OCI-M1 (cell line): ENCODE measurements at regions not wholly inside any gene's neighbourhood (a gene's known extent, or its start where the extent isn't known, plus 50 kb on each side); places are given as distances from the start of the nearest gene placed in this dataset.

Experiments
- DNase-seq: peaks from one replicate; lab custom pipeline; 2025; lab: John Stamatoyannopoulos, UW

DNA sequence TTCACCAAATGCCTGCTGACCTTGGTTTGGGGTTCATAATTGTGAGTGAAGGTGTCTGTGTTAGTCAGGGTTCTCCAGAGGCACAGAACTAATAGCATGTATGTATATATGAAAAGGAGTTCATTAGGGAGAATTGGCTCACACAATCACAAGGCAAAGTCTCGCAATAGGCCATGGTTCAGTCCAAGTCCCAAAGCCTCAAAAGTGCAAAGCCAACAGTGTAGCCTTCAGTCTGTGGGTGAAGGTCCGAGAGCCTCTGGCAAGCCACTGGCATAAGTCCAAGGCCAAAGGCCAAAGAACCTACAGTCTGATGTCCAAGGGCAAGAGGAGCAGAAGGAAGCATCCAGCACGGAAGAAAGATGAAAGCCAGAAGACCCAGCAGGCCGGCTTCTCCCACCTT is 257.6 kb upstream of the SHH start:
- DNase-seq: no peak

DNA sequence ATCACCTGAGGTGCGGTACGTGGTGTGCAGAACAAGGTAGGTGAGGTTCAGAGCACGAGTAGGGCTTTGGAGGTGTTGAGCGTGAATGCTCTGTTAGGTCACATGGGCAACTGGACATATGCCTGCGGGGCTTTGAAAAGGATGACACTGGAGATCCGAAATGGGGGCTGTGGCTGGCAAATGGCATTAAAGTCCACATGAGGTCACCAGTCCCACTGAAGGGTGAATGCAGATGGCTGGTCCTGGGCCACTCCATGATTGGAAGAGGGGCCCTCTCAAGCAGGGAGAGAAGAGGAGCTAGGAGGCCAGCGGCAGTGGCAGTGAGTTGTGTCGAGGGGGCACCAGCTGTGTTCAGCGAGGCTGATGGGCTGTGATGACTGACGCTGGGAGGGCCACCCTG is 254.9 kb upstream of the SHH start:
- DNase-seq: no peak

DNA sequence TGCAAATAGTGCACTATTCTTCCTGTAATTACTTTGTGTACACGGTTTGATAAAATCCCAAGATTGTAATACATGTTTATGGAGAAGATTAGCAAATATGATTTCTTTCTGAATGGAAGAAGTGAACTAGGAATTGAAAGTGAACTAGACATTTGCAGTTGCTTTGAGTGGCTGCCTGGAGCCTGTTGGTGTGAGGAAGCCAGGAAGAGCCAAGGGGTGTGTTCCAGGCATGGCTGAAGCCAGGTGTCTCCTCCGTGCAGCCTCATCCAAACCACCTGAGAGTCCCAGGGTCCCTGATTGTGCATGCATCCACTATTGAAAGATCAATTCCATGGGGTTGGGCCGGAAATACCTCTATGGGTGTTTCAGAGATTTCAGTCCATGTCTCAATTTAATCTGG is 253.1 kb upstream of the SHH start:
- DNase-seq: no peak

DNA sequence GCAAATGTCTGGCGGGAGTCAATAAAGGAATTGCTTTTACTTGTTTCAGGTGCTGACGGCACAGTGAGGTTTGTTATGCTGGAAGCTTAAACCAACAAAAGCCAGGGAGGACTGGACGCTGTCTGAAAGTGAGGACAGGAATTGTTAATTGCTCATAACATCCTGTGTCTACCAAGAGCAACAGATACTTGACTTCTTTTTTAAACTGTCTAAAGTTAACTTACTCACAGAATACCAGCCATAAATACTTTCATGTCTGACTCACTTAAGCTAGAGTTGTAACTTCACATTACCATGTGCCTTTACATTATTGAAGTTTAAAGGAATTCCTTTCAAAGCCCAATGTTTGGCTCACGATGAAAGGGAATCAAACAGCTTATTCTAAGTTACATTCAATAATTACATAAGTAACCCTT is 252.7 kb upstream of the SHH start:
- no peak for DNase-seq

DNA sequence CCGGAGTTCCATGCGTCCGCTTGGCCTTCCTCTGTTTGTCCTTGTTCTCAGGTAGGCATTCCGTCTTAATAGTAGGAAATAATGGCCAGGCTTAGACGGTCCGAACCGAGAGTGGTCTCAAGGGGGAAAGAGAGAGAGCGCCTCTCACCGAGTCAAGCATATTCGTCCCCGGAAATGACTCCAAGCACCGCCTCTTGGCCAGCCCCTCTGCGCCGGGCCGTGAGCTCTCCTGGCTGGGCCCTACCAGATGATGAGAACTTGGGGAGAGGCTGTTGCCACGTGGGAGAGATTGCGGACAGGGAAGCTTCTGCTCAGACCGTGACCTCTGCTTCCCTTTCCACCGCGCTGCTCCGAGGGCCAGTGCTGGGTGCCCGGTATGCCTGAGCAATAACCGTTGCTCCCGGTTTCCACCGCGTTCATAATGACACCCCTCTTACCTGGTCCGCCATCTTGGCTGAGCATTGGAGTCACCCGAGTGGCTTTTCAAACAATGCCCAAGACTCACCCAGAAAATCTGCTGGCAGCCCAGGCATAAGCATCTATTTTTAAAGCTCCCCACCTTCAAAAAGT is 251.1 kb upstream of the SHH start:
- no peak for DNase-seq

DNA sequence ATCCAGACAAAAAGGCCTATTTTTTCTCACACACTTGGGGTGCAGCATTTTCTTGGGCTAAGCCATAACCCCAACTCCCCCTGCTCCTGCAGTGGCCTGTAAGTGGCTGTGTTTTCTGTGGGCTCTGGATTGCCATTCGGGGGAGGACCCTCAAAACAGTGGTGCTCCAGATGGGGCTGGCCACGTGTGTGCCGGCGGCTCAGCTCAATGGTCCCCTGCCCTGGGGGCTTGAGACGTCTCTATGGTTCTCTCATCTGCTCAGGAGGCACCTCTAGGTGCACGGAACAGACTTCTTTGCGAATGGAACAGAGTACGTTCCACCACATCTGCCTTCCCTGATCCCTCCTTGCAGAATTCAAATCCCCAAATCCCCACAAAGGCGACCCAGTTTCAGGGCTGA is 250.0 kb upstream of the SHH start:
- no peak for DNase-seq

DNA sequence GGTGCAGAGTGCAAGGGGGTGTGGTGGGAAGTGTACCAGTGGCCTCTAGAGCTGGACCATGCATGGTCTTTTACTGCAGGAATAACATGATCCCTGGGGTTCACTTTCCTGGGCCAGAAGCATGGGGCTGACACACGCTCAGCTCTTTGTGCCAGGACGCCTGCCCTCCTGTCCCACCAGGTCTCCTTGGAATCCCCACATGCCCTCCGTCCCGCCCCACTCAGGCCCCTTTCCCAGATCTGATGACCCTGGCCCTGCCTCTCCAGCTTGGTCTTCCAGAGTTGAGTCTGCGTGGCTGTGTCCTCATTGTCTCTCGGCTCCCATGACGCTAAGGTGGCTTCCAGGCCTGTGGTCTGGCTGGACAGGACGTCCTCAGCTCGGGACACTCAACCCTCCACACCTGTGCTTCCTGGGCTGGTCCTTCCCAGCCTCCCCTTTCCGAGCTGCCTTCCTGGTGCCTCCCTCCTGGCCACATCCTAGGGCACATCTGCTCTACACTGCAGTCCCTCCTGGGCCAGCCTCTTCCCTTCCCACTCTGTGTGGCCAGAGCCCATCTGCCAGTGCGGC is 249.5 kb upstream of the SHH start:
- no peak for DNase-seq

DNA sequence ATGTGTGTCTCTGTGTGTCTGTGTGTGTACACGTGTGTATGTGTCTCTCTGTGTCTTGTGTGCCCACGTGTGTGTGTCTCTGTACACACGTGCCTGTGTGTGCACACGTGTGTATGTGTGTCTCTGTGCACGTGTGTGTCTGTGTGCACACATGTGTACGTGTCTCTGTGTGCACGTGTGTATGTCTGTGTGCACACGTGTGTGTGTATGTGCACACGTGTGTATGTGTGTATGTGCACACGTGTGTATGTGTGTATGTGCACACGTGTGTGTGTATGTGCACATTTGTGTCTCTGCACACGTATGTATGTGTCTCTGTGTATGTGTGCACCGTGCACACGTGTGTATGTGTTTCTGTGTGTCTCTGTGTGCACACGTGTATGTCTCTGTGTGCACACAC is 248.7 kb upstream of the SHH start:
- no peak for DNase-seq

DNA sequence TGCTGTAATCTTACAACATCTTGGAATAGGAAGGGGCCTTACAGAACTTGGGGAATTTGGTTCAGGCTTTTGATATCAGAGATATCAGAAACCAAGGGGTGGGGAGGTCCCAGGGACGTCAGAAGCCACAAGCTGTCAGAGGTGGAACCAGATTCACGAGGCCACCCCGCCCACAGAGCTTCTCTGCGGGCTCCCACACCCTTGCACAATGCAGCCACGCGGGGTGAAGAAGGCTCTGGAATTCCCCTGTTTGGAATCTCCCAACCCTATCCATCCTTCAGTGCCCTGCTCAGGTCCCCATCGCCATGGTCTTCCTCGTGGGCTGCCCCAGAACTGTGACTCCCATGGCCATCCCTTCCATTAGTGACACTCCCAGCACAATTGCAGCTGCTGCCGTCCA is 247.1 kb upstream of the SHH start:
- no peak for DNase-seq

DNA sequence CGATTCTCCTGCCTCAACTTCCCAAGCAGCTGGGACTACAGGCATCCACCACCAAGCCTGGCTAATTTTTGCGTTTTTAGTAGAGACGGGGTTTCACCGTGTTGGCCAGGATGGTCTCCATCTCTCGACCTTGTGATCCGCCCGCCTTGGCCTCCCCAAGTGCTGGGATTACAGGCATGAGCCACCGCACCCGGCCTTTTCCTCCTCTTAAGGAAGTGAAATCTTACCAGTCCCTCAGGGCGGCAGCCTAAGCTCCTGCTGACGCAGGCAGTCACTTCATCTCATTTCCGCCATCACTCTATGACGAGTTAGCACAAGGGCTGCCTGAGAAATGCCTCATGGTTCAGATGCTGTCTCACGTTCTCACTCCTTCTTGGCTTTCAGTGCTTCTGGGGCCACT is 246.0 kb upstream of the SHH start:
- DNase-seq: no peak

DNA sequence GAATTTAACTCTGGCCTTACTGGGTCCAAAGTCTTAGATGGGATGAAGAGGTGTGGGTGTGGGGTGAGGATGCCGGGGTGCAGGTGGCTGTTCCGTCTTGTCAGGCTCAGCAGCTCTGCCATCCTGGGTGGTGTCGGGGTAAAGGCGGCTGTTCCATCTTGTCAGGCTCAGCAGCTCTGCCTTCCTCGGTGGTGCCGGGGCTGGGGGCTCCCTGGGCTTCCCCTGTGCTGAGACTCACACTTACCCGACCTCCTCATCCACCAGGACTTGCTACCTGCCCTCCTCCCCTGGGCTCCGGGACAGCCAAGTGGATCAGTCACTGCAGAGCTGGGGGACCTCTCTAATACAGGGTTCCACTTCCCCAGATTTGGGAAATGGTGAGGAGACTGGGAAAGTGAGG is 244.3 kb upstream of the SHH start:
- DNase-seq: no peak

DNA sequence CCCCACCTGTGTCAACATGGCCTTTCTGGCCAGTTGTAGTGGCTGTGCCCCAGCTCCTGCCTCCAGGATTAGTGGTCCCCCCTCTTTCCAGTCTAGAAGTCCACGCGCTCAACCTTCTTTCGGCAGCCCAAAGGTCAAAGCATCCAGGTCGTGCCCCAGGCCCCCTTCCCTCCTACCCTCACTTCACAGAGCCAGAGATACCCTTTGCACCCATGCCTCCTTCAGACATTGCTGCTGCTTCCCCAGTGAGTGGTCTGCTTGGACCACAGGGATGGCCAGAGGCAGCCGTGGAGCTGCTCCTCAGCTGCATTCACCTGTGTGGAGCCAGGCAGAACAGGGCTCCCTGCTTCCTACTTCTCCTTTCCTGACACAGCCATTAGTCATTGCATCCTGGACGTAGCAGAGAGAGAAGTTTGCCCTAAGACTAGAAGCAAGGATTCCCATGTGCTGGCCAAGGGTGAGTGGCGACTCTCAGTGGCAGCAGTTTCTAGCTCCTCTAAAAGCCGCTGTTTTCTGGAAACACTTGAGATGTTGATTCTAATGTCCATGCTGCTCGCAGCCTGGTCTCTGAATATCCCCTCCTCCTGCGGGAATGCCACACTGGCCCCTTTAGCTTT is 243.1 kb upstream of the SHH start:
- DNase-seq: no peak

DNA sequence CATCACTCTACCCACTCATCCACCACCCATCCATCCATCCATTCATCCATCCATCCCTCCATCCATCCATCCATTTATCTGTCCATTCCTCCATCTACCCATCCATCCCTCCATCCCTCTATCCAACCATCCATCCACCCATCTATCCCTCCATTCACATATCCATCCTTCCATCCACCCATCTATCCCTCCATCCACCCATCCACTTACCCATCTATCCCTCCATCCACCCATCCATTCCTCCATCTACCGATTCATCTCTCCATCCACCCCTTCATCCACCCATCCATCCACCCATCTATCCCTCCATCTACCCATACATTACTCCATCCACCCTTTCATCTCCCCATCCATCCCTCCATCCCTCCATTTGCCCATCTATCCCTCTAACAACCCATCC is 239.6 kb upstream of the SHH start:
- DNase-seq: no peak

DNA sequence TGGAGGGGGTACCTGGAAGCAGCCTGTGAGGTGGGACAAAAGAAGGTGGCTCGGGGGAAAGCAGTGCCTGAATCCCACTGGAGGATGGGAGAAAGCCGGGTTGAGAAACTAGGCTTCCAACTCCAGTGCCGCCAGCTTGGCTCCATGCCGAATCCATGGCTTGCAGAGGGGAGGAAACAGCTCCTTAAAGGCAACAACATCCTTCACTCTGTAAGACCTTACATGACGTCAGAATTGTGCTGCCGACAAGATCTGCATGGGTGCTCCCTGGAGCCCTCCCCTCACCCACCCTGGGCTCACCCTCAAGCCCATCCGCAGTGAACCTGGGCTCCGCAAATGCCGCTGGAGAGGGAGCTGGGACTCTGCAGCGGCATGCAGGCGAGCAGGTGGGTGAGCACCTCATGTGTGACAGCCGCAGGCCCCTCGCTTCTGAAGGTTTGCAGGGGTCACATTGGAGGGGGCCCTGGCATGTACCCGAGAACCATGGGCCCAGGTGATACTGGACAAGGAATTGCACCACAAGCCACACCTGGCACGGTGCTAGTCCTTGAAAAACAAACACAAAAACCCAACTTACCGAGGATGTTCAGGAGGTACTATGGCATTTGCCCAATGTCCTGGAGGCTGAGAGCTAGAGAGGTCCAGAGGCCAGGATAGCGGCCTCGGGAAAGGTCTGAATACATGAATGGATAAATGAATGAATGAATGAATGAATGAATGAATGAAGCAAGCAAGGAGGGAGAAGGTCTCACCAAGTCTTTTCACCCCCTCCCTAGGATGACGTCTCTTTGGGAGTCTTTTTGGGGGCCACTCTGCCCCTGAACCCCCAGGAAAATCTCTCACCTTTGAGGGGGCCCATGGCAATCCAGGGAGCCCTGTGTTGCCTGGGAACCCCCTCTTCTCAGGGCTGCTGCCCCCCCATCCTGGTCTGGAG is 238.6 kb upstream of the SHH start:
- no peak for DNase-seq

DNA sequence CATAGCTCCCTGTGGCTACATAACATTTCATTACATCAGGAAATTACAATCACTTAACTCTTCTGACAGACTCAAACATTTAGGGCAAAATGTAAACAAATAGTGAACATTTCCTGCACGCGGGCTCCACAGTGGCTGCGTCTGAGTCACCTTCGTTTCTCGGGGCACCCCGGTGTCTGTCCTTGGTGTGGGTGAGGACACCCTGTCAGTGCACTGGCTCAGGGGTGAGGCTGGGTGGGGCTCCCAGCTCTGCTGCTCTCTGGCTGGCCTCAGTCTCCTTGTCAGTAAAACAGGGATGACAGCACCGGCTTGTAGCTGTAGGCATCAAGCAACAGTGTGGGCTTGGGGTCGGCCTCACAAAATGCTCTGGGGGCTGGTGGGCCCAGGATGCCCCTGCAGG is 237.1 kb upstream of the SHH start:
- no peak for DNase-seq

DNA sequence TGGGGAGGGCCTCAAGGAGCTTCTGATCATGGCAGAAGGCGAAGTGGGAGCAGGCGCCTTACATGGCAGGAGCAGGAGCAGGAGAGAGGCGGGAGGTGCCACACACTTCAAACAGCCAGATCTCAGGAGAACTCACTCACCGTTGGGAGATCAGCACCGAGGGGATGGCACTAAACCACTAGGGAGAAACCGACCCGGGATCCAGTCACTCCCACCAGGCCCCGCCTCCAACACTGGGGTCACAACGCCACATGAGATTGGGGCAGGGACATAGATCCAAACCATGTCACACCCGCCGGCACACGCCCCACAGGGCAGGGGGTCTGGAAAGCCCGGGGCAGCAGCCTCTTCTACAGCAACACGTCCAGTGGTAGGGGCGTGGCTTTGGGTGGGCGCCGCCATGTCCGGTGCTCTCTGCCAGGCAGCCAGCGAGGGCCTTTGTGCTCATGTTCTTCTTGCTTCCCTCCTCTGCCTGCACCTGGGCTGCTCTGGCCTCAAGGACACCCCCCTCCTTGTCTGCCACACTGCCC is 233.8 kb upstream of the SHH start:
- DNase-seq: no peak

DNA sequence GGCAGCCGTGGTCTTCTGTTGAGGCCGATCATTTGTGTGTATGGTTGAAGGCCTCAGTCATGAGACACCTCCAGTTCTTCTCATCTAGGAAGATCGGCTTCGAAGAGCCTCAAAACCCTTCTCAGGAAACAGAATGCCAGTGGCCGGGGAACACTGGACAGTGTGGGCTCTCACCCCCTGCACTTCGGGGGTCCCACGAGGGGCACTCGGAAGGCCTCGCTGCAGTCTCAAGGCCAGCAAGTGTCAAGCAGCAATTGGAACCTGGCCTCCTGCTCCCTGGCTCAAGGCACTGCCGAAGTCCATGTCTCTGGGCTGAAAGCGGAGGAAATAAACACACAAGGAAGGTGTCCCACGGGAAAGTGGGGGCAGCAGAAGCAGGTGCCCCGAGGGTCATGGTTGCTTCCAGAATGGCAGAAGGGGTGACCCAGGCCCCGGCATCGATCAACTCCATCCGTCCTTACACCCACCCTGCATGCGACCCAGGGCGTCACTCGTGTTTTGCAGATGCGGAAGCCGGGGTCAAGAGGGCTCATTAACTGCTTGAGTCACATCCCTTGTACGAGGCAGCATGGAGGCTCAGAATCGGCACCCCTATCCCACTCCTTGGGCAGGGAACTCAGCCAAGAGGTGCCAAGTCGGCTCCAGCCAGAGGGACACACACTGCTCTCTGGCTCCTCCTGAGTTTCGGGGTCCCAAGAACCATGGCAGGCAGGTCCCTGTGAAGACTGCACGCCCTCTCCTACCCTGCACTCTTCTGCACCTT is 231.3 kb upstream of the SHH start:
- DNase-seq: no peak

DNA sequence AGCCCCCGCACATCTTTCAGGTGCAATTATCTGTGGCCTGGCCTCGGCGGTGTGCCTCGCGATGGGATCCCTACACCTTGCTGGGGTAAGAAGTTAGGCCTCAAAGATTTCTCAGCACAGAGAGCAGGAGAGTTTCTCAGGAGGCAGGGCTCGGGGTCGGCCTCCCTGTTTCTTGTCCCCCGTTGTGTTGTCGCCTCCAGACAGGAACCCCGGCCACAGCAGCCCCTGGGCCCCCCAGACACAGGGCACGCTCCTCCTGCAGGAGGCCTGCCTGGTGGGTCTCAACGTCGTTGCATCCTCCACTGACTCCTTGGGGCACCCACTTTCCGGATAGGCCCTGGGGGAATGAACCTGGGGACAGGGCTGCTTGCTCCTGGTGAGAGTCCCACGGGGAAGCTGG is 229.1 kb upstream of the SHH start:
- DNase-seq: no peak

DNA sequence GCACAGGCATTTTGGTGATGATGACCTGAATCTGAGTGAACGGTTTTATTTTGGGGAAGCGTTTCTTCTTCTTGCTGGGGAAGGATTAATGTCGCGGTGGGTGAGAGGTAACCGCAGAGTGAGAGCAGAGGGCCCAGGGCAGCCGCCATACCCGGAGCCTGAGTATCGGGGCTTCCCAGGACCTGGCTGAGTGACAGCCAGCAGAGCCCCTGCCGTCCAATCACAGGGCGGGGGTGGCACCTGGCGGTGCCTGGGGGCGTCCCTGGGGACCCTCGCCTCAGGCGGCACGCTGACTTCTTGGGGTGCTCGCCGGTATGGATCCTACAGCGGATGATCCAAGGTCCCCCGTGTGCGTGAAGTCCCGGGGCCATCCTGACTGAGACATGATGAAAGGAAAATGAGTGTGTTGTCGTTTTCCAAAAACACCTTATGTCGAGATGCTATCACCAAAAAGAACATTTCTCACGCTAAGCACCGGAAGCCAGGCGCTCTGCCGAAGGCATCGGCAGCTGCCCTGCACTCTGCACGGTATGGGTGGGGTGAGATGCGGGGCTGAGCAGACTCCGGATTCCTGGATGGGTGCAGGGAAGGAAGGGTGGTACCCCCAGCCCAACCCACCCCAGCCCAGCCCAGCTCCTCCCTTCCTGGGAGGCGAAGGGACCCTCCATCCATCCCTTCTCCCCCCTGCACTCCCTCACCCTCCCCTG is 227.9 kb upstream of the SHH start:
- no peak for DNase-seq

DNA sequence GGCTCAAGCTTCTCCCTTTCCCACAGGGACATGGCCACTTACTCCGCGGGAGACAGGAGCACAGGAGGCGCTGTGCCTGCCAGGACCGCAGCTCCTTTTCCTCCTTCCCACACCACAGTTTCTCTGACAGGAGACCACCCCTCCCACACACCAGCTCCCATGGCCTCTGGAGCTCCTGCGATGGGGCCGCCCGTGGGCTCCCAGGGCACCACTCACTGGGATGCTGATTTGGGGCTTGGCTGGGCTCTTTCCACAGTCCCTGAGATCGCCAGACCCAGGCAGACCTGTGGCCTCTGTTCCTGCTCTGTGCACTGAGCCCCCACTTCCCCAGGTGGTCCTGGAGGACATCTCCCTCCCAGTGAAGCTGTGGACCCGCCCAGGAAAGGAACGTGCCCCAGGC is 226.9 kb upstream of the SHH start:
- no peak for DNase-seq

DNA sequence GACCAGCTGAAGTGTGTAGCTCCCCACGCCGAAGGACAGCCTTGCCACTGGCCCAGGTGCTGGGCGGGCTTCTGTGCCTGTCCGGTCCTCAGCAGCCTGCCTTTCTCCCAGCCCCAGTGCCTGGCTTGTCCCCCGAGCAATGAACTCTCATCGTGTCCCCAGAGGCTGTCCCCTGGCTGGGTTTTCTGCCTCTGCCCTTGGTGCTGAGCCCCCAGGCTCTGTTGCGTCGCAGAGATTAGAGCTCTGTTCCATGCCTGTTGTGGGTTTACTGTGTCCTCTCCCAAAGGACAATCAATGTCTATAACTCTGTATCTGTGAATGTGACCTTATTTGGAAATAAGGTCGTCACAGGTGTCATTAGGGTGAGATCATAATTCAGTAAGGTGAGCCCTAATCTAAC is 226.1 kb upstream of the SHH start:
- DNase-seq: no peak
